Suppressor macrophage (primary cell): ENCODE measurements at regions not wholly inside any gene's neighbourhood (a gene's known extent, or its start where the extent isn't known, plus 50 kb on each side); places are given as distances from the start of the nearest gene placed in this dataset.

Experiments used
- DNase-seq, 4 experiments: peaks; one replicate each; pipeline ENCODE4 v3.0.0-alpha.2; 2020 to 2022

DNA sequence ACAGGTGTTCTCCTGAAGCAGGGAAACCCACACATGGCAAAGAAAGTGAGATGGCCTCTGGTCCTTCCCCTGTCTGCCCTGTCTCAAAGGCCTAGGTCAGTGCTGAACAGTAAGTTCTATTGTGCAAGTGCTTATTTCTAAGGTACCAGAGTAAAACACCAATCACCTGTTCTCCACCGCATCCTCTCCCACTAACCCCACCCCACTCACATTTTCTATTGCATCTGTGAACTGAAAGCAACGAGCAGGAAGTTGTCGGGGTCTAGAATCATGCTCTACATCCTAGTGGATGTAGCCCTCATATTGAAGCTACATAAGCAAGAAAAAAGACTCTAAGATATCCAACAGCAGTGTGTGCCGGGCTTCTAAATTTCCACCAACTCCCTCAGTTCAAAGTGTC, 265.9 kb downstream of the ENC1 start:
- DNase-seq, result no peak

DNA sequence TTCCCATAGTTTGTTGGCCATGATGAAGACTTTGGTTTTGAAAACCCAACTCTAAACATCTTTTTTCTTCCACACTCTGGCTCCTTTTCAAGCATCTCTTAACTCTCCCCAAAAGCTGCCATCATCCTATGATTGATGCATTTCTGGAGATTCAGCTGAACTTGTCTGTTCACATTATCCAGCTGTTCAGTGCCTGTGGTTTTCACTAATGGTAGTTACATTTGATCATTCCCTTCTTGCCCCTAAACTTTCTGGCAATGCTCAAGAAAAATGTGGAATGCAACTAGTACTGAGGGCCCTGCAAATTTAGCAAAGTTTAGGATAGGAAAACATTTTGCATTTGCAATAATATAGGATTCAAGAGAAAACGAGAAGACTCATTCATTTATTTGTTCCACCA, 267.5 kb downstream of the ENC1 start:
- no peak for DNase-seq

DNA sequence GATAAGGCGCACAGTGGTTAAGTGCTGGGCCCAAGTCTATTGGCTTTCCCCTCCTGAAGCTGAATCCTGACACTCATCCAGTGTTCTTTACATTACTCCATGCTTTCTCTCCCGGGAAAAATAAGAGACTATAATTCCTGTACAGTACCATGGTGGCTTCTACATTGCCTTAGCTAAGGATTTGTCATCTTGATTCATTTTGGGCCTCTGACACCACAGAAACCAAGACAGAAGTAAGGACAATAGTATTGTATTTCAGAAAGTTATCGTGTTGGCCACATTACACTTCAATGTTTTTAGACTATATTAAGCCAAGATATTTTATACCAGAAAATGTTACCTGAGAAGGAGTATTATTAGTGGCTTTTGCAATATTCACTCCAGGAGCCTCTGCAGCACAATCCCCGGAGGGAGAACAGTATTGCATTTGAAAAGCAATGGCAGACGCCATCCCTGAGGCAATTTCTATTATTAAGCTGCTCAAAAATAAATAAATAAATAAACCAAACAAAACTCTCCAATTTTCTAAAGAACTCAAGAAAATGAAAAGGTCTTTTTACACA, 267.9 kb downstream of the ENC1 start:
- no peak for DNase-seq

DNA sequence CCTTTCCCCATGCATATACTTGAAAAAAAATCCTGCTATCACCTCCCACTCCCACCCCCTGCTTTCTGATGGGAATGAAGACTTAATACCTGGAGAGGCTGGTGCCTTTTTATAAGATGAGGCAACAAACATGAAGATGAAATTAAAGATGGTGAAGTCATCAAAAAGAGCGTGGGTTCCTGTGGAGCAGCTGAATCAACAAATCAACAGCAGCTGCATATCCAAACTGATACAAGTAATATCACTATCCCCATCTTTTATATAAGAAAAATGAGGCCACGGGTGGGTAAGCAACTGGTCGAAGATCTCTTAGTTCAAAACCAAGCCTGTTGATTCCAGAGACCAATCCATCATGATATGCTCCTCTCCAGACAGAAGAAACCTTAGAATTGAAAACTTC, 268.5 kb downstream of the ENC1 start:
- no peak for DNase-seq

DNA sequence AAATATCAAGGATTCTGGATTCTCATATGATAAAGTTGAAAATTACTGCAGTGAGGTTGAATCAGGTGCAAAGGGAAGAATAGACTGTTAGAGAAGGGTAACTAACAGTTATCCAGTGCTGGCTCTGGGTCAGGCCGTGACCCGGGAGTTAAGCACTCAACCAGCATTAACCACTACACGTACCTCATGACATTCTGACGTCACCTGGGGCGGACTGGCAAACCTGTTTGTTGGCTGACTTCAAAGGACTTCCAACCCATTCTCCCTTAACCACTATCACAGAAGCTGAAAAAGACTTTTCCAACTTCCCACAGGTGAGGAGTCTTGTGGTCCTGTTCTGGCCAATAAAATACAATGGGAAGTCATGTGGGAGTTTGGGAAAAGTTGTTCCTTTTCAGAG, 268.9 kb downstream of the ENC1 start:
- no peak for DNase-seq

DNA sequence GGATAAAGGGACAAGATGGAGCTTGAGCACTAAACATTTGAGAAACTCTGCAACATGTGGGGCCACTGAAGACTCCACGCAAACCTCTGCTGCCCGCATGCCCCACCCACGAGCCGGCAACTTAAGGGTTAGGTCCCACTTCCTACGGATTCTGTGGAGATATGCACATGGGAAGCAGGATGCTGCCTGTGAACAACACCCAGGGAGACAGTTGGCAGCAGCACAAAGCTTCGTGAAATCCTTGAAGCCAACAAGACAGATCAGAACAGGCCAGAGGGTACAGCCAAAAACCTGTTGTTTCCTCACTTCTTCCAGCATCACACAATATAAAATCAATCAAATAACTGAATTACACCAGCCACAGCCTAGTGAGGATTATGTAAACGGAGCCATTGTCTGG, 270.4 kb downstream of the ENC1 start:
- no peak for DNase-seq

DNA sequence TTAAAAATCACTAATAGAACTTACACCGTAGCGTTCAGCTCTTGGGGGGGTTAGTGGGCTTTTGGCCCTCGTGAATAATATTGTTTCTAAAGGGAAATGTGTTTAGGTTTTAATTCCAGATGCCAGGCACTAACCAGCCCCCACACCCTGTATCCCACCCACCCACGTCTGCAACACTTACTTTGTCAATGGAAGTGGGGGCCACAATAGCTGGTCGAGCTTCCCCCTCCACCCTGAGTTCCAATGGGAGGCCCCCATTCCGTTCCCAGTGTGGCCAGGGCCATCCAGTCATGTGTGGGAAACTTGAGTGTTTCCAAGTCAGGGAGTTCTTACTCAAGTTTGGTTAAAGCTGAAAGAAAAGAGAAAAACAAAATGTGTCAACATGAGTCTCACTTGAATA, 271.4 kb downstream of the ENC1 start:
- DNase-seq, result no peak

DNA sequence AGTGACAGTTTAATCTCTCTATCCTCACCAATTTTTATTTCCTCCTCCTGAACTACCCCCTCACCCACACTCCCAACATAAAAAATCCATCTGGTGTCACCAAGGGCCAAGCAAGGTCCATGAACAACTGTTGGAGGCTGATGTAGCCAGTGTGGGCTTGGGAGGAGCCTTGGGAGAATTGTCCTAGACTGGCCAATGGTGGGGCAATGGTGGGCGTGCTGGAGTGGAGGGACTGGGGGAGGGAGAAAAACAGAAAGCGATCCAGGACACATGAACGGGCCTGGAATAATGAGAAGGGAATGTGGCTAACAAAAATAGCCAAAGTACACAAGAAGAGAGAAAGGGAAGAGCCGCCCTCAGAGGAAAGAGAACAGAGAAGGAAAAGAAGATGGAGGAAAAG, 272.6 kb downstream of the ENC1 start:
- DNase-seq, result no peak

DNA sequence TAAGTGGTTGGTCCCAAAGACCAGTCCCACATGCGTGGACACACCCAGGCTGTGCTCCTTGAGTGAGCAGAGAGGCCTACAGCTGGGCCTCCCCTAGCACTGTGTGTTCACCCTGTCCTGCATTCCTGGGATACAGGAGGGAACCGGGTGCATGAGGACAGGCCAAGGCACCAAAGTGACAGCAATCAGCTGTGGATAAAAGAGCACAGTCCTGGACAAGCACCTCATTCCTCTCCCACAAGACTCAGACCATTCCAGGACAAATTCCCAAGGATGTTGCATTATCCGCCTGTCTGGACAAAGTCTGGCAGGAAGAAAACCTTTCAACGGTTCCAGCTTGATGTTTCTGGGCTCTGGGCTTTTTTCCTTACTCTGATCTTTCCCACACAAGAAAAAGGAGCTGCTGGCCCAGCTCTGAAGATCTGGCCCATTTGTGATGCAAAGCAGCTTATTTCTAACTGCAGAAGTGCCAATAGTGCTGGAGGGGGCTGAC, 273.2 kb downstream of the ENC1 start:
- DNase-seq, result no peak

DNA sequence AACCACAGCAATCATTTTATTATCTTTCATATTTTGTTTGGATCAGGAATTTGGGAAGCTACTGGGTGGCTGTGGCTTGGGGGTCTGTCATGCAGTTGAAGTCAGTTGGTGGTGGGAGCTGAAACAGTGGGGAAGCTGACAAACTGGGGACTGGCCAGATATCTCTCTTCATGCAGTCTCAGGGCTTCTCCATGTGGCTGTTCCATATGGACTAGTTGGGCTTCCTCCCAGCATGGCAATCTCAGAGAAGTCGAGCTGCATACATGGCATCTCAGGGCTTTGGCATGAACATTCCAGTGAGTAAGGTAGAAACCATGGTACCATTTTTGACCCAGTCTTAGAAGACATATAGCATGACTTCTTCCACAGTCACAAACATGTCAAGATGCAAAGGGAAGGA, 274.8 kb downstream of the ENC1 start:
- no peak for DNase-seq

DNA sequence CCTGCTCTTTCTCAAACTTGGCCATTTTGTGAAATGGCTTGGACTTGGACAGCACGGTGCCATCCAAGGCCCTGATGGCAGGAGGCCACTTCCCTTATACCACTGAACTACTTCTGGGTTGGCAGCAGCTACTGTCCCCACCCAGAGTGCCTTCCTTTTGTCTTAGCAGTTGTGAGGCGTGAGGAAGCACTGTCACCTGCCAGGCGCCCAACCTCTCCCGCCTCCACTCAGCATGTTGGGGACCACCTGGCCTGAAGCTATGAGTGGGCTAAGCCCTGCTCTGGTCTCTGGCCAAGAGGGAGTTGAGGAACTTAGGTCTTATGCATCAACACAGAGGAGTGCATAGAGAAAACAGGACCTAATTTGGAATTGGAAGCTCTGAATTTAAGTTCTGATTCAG, 276.0 kb downstream of the ENC1 start:
- no peak for DNase-seq

DNA sequence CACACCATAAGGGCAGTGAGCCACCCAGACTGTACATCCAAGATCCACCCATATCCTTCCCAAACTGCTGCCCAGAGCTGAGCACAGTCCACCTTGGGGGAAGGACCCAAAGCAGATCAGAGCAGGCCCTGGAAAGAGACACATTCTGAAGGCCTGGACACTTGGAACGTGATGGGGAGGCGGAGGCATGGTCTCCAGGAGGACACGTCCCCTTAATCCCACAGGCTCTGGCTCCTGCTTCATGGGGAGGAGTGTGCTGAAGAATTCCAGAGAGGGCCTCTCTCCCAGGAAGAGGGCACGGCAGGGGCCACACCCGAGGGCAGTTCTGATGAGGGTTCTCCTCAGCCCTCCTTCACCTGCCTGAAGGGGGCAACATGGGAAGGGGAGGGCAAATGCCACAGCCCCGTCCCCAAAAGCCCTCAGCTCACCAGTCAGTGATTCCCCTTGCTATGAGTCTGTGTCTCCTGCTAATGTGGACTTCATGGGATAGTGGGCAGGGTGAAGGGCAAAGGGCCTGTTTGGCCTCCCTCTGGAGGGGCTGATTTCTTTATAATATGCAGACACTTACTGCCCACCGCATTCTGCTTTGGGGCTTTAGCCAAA, 276.8 kb downstream of the ENC1 start:
- DNase-seq, result no peak

DNA sequence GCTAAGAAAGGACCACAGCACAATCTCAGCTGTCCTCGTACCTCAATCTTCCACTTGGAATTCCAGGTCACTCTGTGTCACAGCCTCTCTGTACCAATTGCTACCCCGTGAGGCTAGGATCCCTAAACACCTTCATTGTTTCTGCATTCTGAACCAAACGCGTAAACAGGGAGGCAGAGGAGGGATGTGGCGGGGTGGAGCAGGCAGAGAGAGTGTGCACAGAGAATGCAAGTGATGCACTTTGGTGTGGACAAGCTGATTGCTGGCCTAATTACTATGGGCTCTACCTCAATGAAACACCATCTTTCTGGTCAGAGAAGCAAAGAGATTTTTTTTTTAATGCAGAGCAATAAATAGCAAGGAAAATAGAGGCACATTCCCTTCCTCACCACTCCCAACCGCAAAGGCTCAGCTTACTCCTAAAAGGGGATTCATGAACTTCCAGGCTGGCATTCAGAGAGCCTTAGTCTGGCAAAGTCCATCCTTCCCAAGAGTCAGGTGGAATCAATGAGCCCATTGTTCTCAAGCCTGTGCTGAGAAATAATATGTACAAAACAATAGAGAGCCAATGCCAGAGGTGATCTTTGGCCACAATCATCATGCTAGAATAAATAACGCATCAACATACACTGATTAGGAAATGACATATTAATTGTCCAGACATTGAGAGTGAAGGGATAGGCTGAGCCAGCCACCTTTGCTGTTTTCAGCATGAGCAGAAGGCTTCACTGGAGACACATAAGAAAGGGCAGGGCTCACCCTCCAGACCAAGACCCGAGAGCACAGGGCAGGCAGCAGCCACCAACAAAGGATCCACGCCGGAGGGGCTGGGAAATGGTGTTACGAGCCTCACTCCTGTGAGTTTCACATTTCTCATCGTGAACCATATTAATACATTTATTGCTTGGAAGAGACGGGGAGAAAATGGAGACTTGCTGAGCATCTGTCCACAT, 278.8 kb downstream of the ENC1 start:
- DNase-seq, result no peak

DNA sequence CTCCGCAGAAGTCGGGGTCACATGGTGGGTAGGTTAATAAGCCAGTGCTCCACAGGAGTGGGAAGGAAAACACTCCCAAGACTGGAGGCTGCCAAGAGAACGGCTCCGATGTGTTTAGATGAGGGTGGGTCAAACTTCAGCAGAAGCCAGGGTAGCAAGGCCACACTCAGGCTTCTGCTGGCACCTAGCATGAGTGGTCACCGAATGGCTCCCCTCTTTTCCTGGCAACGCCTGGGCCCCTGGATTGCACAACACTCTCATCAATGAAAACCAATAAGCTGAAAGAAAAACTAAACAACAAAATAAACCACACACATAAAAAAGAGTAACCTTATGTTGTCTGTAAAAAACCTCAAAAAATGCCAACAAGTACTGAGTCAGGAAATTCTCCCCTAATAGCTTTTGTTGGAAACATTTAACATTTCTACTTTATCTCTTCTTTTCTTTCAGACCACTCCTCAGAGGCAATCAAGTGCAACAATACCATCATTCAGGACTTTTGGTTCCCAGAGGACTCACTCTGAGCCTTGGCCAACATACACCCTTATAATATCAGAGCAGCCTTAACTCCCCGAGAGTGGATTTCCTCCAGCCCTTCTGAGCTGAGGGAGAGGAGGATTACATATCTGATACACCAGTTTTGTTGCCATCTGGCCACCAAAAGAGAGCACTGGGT, 279.9 kb downstream of the ENC1 start:
- no peak for DNase-seq

DNA sequence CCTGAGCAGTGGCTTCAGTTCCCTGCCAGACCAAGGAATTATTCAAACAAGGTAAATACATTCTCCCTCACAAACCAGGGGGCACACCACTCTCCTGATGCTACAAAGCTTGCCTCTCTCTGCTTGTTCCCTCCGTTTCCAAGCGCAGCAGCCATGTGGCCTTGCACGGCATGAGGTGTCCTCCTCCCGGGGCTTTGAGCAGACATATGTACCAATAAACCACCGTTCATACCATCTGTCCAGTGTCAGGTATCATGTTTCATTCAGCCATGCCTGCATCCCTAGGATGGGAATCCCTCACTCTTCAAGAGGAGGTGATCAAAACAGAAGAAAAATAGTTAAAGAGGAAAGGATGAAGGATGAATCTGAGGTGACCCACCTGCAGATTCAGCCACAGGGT, 282.7 kb downstream of the ENC1 start:
- DNase-seq, result no peak

DNA sequence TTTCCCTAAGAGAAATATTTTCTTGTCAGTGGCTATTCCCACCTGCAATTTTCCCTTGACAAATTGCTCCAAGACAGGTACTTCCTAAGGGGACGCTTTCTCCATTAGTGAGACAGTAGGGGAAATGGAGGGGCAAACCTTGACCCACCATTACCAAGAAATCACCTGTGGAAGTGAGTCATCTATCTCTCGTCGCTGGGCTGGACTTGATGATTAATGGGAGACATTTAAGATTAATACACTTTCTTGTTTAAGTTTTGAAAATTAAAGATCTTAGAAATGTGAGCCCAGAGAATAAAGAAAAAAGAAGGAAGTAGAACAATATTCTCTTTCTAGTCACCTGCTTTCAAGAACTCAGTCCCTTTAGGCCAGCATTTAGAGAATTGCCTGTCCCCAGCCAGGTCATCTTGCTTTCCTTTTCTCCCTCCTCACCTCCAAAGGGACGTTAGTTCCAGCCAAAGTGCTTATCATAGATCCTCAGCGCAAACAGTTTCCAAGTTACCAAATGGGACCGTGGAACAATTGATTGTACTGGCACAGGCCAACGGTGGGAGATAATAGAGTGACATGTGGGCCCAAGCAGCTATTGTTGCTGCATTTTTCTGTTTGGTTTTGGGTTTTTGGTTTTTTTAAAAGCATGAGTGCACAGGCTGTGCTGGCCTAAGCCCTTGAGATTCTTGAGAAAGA, 284.4 kb downstream of the ENC1 start:
- DNase-seq, result no peak

DNA sequence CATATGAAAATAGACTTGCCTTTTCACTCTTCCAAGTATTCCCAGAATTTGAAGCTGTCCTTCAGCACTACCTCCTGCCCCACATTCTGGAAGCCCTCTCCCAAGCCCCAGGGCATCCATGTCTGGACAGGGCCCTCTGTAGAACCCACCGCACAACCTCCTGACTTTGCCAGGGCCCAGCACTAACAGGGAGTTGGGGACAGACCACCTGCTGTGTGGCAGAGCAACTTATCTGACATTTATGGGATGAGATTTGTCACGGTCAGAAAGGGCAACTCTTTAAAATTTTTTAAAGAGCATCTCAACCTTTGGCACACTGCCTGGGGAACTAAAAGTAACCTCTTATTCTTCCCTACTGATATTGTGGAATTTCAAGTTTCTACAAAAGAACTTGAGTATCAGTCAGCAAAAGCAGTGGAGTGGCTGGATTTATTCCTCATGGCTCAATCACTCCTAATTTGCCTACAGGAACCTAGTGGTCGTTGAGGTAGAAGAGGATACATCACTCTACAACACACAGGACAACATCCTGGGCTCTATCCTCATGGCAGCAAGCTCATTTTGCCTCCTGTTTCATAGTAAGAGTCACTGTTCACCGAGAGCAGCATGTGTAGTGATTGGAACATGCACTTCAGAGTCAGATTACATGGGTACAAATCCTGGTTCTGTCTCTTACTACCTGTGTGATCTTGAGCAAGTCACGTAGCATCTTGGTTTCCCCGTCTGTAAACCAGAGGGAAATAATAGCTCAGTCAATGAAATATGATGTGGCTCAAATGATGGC, 285.3 kb downstream of the ENC1 start:
- DNase-seq, result no peak

DNA sequence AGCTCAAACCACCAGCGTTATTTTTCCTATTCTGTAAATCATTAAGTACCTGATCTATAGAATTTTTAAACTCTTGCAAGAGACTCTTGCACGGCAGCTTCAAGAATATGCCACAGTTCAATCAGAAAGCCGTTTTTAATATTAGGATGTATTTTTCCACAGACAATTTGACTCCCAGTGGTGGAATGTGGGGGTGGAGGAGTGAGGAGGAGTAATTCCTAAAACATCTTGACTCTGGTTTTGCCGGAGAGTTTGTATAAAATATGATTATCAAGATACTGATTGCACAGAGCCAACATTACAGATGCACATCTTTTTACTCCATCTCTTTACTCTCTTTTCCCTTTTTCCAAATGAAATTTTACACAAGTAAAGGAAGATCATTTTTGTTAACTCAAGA, 288.3 kb downstream of the ENC1 start:
- no peak for DNase-seq

DNA sequence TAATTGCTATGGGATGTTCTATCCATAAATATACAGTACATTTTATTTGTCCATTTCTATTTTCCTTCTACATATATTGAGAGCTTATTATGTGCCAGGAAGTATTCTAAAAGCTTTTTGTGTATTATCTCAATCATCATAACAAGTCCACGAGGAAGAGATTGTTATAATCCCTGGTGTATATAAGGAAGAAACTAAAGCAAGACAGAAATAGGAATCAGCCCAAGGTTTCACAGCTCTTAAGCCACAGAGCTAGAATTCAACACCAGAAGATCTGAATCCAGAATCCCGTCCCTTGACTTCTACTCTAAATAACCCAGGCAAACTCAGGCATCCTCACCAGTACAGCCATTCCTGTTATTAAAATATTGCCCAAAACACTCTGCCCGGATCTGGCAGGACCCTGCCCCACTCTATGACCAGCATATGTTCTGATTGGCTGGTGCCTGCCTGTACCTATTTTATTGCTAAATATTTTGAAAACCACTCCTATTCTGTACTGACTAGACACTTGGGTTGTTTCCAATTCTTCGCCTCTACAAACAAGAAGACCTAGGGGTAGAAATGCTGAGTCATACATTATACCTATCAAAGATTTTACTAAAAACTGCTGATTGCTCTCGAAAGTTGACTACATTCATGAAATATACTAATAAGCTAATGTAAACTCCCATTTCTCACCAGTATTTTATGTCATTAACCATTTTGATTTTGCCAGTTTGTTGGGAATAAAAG, 297.4 kb downstream of the ENC1 start:
- DNase-seq, result no peak

DNA sequence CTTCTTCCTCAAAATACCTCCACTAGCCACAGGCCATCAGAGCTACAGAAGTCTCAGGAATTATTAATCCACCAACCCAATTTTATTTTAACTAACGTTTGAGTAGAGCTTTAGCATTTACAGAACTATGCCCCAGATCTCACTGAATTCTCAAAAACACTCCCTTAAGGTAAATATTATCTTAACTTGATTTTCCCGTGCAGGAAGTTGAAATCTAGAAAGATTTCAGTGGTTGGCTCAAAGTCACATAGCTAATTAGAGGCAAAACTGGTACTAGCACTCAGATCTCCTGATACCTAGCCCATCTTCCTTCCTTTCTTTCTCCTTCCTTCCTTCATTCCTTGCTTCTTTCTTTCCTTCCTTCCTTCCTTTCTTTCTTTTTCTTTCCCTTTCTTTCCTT, 298.3 kb downstream of the ENC1 start:
- DNase-seq, result no peak

DNA sequence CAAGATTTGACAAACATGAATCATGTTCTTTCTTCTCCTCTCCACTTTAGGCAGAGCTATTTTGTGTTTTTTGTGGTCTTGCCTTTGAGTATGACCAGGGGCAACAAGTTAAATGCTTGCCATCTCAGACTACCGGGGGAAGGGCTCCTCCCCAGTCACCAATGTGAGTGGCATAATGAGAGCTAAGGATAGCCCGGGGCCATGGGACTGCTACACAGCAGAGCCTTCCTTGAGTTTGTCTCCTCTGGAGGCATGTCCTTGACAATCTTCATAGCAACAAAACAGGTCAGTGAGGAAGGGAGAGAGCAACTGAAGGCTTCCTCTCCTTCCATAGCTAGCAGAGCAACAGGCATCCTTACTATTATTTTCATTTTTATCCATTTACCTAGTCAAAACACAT, 299.3 kb downstream of the ENC1 start:
- no peak for DNase-seq
